Common myeloid progenitor, CD34-positive (primary cell): ENCODE measurements at regions not wholly inside any gene's neighbourhood (a gene's known extent, or its start where the extent isn't known, plus 50 kb on each side); places are given as distances from the start of the nearest gene placed in this dataset.

Experiments
- CTCF ChIA-PET: fragments of 350-600 bp; sonication (Branson Sonifier 250); formaldehyde crosslinking; loops from one replicate; lab custom pipeline; 2021; ENCODE audit warnings: antibody characterized with exemption; lab: Charles Lee
- POLR2A ChIA-PET: fragments of 350-600 bp; sonication (Branson Sonifier 250); formaldehyde crosslinking; loops from one replicate; lab custom pipeline; 2021; ENCODE audit warnings: antibody characterized with exemption; lab: Charles Lee
- DNase-seq, 3 donors: peaks; one replicate each; pipeline versions ENCODE4 v3.0.0 to v3.0.0-alpha.2; 2013
- H3K27ac ChIP-seq, 2 experiments: 1 replicate in 1 of 2; 2 replicates in 1 of 2; pipeline ENCODE4 v1.7.0; 2013; ENCODE audit warnings: inconsistent platforms in 2 of 2, low read length in 2 of 2, mild to moderate bottlenecking in 2 of 2, low read depth in 1 of 2, moderate library complexity in 1 of 2; ENCODE audit not compliant: severe bottlenecking in 2 of 2, insufficient read depth in 1 of 2, poor library complexity in 1 of 2
- H3K27me3 ChIP-seq, 5 experiments: replicated peaks in 2 of 5; 1 replicate in 3 of 5; 2 replicates in 2 of 5; pipeline versions ENCODE4 v1.6.1 to v1.7.0; 2013; ENCODE audit warnings: low read length in 4 of 5, mild to moderate bottlenecking in 2 of 5, moderate library complexity in 2 of 5, inconsistent platforms in 1 of 5; ENCODE audit not compliant: insufficient read depth in 5 of 5, control insufficient read depth in 4 of 5
- H3K36me3 ChIP-seq, 4 experiments: 1 replicate in 2 of 4; 2 replicates in 2 of 4; pipeline versions ENCODE4 v1.6.1 to v1.7.0; 2013; ENCODE audit warnings: low read length in 3 of 4, control low read depth in 1 of 4, mild to moderate bottlenecking in 1 of 4; ENCODE audit not compliant: control insufficient read depth in 4 of 4, insufficient read depth in 4 of 4
- H3K4me1 ChIP-seq, 4 experiments: 1 replicate in 3 of 4; 2 replicates in 1 of 4; pipeline versions ENCODE4 v1.6.1 to v1.7.1; 2013; ENCODE audit warnings: low read length in 3 of 4, mild to moderate bottlenecking in 3 of 4, control low read depth in 1 of 4, inconsistent platforms in 1 of 4, moderate library complexity in 1 of 4; ENCODE audit not compliant: control insufficient read depth in 4 of 4, insufficient read depth in 4 of 4; ENCODE audit errors: control extremely low read depth in 1 of 4
- H3K4me3 ChIP-seq, 7 experiments: 1 replicate in 4 of 7; 2 replicates in 3 of 7; pipeline versions ENCODE4 v1.5.1 to v1.7.0; 2013; ENCODE audit warnings: mild to moderate bottlenecking in 7 of 7, low read length in 6 of 7, moderate library complexity in 6 of 7, inconsistent platforms in 2 of 7, low read depth in 2 of 7, control low read depth in 1 of 7; ENCODE audit not compliant: insufficient read depth in 4 of 7, control insufficient read depth in 1 of 7; ENCODE audit errors: extremely low read depth in 1 of 7
- H3K9me3 ChIP-seq, 5 experiments: 1 replicate in 4 of 5; 2 replicates in 1 of 5; pipeline versions ENCODE4 v1.6.1 to v1.7.1; 2013; ENCODE audit warnings: low read length in 4 of 5, mild to moderate bottlenecking in 2 of 5, inconsistent platforms in 1 of 5, low read depth in 1 of 5, moderate library complexity in 1 of 5; ENCODE audit not compliant: control insufficient read depth in 4 of 5, insufficient read depth in 2 of 5; ENCODE audit errors: control extremely low read depth in 1 of 5
- WGBS: methylation state at CpG from one replicate; pipeline ENCODE4 v1.1.5; 2013; ENCODE audit not compliant: insufficient coverage; 5-methylcytosine and 5-hydroxymethylcytosine counted together

DNA sequence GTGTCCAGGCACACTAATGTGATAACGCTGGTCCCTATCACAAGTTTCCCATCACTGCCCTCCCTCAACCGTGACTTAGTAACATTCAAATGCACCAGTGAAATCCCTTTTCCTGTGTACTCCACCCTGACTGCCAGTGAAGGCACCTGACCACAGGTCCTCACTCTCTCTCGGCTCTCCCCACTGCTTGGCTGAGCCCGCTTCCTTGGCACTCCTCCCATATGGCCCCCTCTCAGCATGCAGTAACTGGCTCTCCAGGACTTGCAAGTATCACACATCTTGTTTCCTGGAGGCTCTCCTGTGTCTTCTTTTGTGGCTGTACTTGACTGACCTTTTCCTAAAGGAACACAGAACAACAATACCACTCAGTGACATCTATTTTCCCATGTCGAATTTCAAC is 292.0 kb upstream of the ZNF608 start:
- DNase-seq: no peak
- Histone ChIP-seq H3K4me3 (no peak overlapping the region), H3K4me1 (no peaks in the 10 kb centered on the region), H3K27ac (no peak overlapping the region), H3K9me3 (no peaks in the 10 kb centered on the region), H3K36me3 (no peaks in the 10 kb centered on the region), H3K27me3 (peaks cover 0 to 12% (median 0%) of the 10 kb centered on the region in 5 experiments)
- CTCF ChIA-PET: no interaction called here
- POLR2A ChIA-PET: no interaction called here
- WGBS: 92% methylated on average over 4 of the region's 5 CpGs

DNA sequence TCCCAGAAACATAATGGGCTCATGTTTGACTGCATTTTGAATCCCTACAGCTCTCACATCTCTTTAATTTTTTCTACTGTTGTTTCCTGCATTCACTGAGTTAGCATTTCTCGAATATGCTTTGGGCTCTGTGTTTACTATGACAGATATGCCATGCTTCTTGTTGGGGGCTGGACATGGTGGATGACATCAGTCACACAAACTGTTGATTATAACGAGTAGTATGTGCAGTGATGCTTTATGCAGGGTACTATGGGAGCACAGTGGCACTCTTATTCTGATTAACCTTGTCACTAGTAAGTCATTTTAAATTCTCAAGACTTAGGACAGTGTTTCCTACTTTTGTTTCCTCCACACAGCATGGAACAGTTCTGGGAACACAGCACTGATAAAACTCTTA is 295.4 kb upstream of the ZNF608 start:
- CTCF ChIA-PET: no interaction called here
- no peaks in the 10 kb centered on the region for H3K9me3 ChIP-seq
- no peaks in the 10 kb centered on the region for H3K36me3 ChIP-seq
- no peak overlapping the region for H3K4me3 ChIP-seq
- DNase-seq: no peak
- POLR2A ChIA-PET: interaction anchor here (0.6 kb wide), 1 partner anchor 383 kb away, joined by 3 read pairs; no protein-coding TSS in a partner anchor
- H3K27ac ChIP-seq: no peak overlapping the region
- no CpG with 5 or more reads among the region's 2 CpGs for WGBS
- peaks cover 0 to 3% (median 0%) of the 10 kb centered on the region in 5 experiments for H3K27me3 ChIP-seq
- H3K4me1 ChIP-seq: no peaks in the 10 kb centered on the region

- CTCF ChIA-PET: no interaction called here
- POLR2A ChIA-PET: interaction anchor here (0.6 kb wide), 1 partner anchor 384 kb away, joined by 3 read pairs; no protein-coding TSS in a partner anchor
- no peak for DNase-seq
- Histone ChIP-seq H3K27me3 (peaks cover 0 to 3% (median 0%) of the 10 kb centered on the region in 5 experiments), H3K4me1 (no peaks in the 10 kb centered on the region), H3K27ac (no peak overlapping the region), H3K9me3 (no peaks in the 10 kb centered on the region), H3K4me3 (no peak overlapping the region), H3K36me3 (no peaks in the 10 kb centered on the region)
- WGBS: 92% methylated on average over 1 of the region's 1 CpG
Measured at GRCh38 chr5:125042261-125042890, 295.9 kb upstream of the ZNF608 start.

GRCh38 chr5:125043781-125044391 is 297.4 kb upstream of the ZNF608 start:
- no peak overlapping the region for H3K4me3 ChIP-seq
- no peaks in the 10 kb centered on the region for H3K36me3 ChIP-seq
- H3K4me1 ChIP-seq: no peaks in the 10 kb centered on the region
- WGBS: 68% methylated on average over 5 of the region's 8 CpGs
- peaks cover 0 to 3% (median 0%) of the 10 kb centered on the region in 5 experiments for H3K27me3 ChIP-seq
- ChIA-PET CTCF (no interaction called here), POLR2A (no interaction called here)
- no peak overlapping the region for H3K27ac ChIP-seq
- no peaks in the 10 kb centered on the region for H3K9me3 ChIP-seq
- no peak for DNase-seq

DNA sequence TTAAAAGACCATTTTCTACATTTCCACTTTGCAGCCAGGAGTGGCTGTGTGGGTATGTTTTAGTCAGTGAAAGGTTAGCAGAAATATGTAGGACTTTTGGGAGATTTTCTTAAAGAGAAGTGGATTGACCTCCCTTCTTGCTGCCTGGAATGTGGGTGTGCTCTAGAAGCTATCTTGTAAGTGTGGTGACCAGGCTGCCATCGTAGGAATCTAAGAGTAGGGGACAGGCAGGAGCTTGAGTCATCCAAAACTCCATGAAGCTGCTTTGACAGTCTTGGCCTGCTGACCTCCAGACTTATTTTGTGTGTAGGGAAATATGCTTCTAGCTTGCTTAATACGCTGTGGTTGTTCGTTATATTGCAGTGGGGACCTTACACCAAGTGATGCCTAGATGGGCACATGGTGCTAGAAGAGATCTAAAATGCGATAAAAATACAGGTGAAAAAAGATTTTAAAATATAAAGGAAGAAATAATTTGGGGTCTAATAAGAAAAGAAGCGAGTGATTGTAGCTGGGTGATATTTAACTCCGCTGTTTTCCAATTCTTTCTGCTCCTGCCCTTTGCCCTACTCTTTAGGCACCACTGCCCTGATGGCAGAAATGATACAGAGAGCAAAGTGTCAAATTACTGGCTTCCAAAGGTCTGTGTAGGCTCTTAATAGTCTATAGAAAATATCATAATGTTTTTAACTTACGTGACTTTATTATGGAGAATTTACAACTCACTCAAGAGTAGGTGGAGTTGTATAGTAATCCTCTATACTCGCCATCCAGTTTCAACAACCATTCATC is 298.2 kb upstream of the ZNF608 start:
- no peaks in the 10 kb centered on the region for H3K36me3 ChIP-seq
- peaks cover 0 to 3% (median 0%) of the 10 kb centered on the region in 5 experiments for H3K27me3 ChIP-seq
- H3K9me3 ChIP-seq: no peaks in the 10 kb centered on the region
- WGBS: 98% methylated on average over 5 of the region's 8 CpGs
- DNase-seq: no peak
- H3K27ac ChIP-seq: no peak overlapping the region
- no peaks in the 10 kb centered on the region for H3K4me1 ChIP-seq
- POLR2A ChIA-PET: no interaction called here
- H3K4me3 ChIP-seq: no peak overlapping the region
- CTCF ChIA-PET: no interaction called here

DNA sequence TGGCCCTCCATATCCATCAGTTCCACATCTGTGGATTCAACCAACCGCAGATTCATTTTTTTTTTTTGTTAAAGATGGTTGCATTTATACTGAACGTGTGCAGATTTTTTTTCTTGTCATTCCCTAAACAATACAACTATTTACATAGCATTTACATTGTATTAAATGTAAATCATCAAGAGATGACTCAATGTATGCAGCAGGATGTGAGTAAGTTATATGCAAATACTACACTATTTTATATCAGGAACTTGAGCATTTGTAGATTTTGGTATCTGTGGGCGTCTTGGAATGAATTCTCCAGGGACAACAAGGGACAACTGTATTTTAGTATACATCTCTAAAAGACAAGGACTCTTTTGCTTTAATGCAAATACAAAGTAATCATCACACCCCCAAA is 299.2 kb upstream of the ZNF608 start:
- ChIA-PET POLR2A (no interaction called here), CTCF (no interaction called here)
- Histone ChIP-seq H3K4me3 (no peak overlapping the region), H3K27ac (no peak overlapping the region), H3K36me3 (no peaks in the 10 kb centered on the region), H3K4me1 (no peaks in the 10 kb centered on the region), H3K27me3 (peaks cover 0 to 3% (median 0%) of the 10 kb centered on the region in 5 experiments), H3K9me3 (no peaks in the 10 kb centered on the region)
- WGBS: no CpG with 5 or more reads among the region's 3 CpGs
- DNase-seq: no peak

DNA sequence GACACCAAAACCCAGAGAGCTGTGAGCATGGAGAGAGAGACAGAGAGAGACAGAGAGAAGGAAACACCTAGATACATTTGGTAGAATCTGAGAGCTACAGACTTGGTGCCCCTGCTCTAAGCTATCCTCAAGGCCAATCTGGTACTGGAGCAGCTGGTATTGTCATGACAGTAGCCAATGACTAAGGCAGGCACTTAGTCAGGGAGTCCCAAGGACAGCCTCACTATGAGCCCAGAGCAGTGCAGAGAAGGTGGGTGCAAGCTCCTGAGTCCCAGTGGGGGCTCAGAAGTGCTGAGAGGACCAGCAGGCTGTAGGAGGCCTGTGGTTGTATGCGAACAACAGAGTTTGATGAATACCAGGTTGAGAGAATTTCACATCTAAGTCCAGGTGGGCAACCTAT is 300.4 kb upstream of the ZNF608 start:
- WGBS: 100% methylated on average over 1 of the region's 1 CpG
- H3K27ac ChIP-seq: no peak overlapping the region
- peaks cover 0 to 2% (median 0%) of the 10 kb centered on the region in 5 experiments for H3K9me3 ChIP-seq
- POLR2A ChIA-PET: no interaction called here
- H3K27me3 ChIP-seq: peaks cover 0 to 3% (median 0%) of the 10 kb centered on the region in 5 experiments
- no peaks in the 10 kb centered on the region for H3K36me3 ChIP-seq
- no peak overlapping the region for H3K4me3 ChIP-seq
- H3K4me1 ChIP-seq: no peaks in the 10 kb centered on the region
- CTCF ChIA-PET: interaction anchor here (1.5 kb wide), 1 partner anchor 16 kb away, joined by 3 read pairs; no protein-coding TSS in a partner anchor
- DNase-seq: no peak
